ENCODE measurements at regions not wholly inside any gene's neighbourhood (a gene's known extent, or its start where the extent isn't known, plus 50 kb on each side); places are given as distances from the start of the nearest gene placed in this dataset.

GRCh38 chr6:22349051-22349450 lies 52.2 kb upstream of the PRL start:
- no peaks in the 10 kb centered on the region for H3K9me3 ChIP-seq
- no peak for TF ChIP-seq CTCF (IDR thresholded peaks at IDR 0.05)
- H3K27ac ChIP-seq: no peak overlapping the region
- H3K4me1 ChIP-seq: no peaks in the 10 kb centered on the region
- H3K36me3 ChIP-seq: no peaks in the 10 kb centered on the region
- no peaks in the 10 kb centered on the region for H3K27me3 ChIP-seq
- no peak overlapping the region for H3K4me3 ChIP-seq
- DNase-seq (ENCODE audit: low spot score): no peak

DNA sequence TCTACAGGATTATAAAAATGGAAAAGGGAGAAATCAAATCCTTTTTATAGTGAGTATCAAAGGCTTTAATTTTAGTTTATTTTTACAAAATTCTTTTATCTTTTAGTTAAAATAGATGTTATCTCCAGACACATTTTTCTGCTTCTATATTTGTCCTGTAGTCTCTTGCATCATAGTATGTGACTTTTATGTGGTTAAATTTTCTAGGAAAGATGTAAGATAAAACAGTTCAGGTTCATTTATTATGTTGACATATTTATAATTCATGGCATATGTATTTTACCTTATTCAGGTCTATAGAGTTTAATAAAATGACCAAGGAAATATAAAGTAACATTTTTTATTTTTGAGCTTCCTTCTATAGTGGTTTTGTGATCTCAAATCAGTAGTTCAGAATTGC lies 52.7 kb upstream of the PRL start:
- Histone ChIP-seq H3K9me3 (no peaks in the 10 kb centered on the region), H3K36me3 (no peaks in the 10 kb centered on the region), H3K27ac (no peak overlapping the region), H3K4me1 (no peaks in the 10 kb centered on the region), H3K4me3 (no peak overlapping the region), H3K27me3 (no peaks in the 10 kb centered on the region)
- TF ChIP-seq CTCF (IDR thresholded peaks at IDR 0.05): no peak
- DNase-seq (ENCODE audit: low spot score): no peak

- Histone ChIP-seq H3K27me3 (no peaks in the 10 kb centered on the region), H3K4me1 (no peaks in the 10 kb centered on the region), H3K27ac (no peak overlapping the region), H3K36me3 (no peaks in the 10 kb centered on the region), H3K9me3 (no peaks in the 10 kb centered on the region), H3K4me3 (no peak overlapping the region)
- no peak for DNase-seq (ENCODE audit: low spot score)
- TF ChIP-seq CTCF (IDR thresholded peaks at IDR 0.05): no peak
These were observed 53.3 kb upstream of the PRL start for GRCh38 chr6:22350109-22350508.

- H3K27me3 ChIP-seq: no peaks in the 10 kb centered on the region
- H3K36me3 ChIP-seq: no peaks in the 10 kb centered on the region
- H3K27ac ChIP-seq: no peak overlapping the region
- H3K4me1 ChIP-seq: no peaks in the 10 kb centered on the region
- H3K4me3 ChIP-seq: no peak overlapping the region
- TF ChIP-seq CTCF (IDR thresholded peaks at IDR 0.05): no peak
- H3K9me3 ChIP-seq: no peaks in the 10 kb centered on the region
- no peak for DNase-seq (ENCODE audit: low spot score)
These were observed 56.3 kb upstream of the PRL start for GRCh38 chr6:22353101-22353500.

DNA sequence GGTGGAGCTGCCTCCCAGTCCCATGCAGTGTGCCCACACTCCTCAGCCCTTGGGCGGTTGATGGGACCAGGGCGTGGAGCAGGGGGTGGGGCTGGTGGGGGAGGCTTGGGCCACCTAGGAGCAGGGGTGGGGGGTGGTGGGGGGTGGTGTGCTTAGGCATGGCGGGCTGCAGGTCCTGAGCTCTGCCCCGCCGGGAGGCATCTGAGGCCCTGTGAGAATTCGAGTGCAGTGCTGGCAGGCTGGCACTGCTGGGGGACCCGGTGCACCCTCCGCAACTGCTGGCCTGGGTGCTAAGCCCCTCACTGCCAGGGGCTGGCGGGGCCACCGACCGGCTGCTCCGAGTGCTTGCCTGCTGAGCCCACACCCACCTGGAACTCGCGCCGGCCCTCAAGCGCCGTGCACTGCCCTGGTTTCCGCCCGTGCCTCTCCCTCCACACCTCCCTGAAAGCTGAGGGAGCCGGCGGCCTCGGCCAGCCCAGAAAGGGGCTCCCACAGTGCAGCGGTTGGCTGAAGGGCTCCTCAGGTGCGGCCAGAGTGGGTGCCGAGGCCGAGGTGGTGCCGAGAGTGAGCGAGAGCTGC lies 59.6 kb upstream of the PRL start:
- Histone ChIP-seq H3K9me3 (peaks cover 0 to 3% of the 10 kb centered on the region in 2 donors), H3K4me3 (no peak overlapping the region), H3K4me1 (no peaks in the 10 kb centered on the region), H3K36me3 (no peaks in the 10 kb centered on the region), H3K27ac (no peak overlapping the region), H3K27me3 (no peaks in the 10 kb centered on the region)
- no peak for DNase-seq (ENCODE audit: low spot score)
- no peak for TF ChIP-seq CTCF (IDR thresholded peaks at IDR 0.05)

DNA sequence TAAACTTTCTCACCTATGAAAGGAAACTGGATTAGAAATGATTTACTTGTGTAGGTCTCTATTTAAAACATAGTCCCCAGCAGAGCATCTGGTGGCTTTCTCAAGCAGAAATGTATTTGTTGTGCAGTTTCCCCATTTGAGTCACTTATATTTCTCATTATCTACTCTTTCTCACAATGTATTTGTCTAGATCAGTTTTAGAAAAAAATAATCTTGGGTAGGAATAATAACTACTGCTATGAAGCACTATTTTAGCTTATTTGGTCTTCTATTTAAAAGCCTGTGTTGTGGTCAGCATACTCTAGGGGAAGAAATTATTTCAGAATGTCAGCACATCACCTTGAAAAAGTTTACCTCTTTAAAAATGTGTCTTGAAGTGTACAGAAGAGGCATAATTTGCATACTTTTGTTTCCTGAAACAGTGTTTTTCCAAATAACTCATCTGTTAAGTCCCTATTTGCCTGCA lies 60.9 kb upstream of the PRL start:
- no peak for TF ChIP-seq CTCF (IDR thresholded peaks at IDR 0.05)
- no peaks in the 10 kb centered on the region for H3K4me1 ChIP-seq
- peaks cover 0 to 5% of the 10 kb centered on the region in 2 donors for H3K9me3 ChIP-seq
- no peak overlapping the region for H3K27ac ChIP-seq
- H3K4me3 ChIP-seq: no peak overlapping the region
- H3K27me3 ChIP-seq: no peaks in the 10 kb centered on the region
- DNase-seq (ENCODE audit: low spot score): no peak
- no peaks in the 10 kb centered on the region for H3K36me3 ChIP-seq

All from right atrium auricular region (tissue), 2 donors.